Right lobe of liver (tissue), 6 donors: ENCODE measurements at regions not wholly inside any gene's neighbourhood (a gene's known extent, or its start where the extent isn't known, plus 50 kb on each side); places are given as distances from the start of the nearest gene placed in this dataset.

Source experiments
- ATAC-seq, 4 donors: fragments of 200-7000 bp; cut with Tn5 transposase; one replicate each; pipeline ENCODE4 v1.9.1; 2020; ENCODE audit warnings: mild to moderate bottlenecking in 4 of 4, moderate library complexity in 4 of 4
- DNase-seq, 3 donors: peaks; one replicate each; pipeline ENCODE4 v3.0.0-alpha.2; 2020
- H3K27ac ChIP-seq, 3 donors: fragments of 200-600 bp; one replicate each; pipeline ENCODE4 v1.8.0; 2022
- H3K27me3 ChIP-seq, 2 donors: fragments of 200-600 bp; one replicate each; pipeline ENCODE4 v1.8.0; 2022
- H3K36me3 ChIP-seq, 4 donors: fragments of 200-600 bp; sonication (generic) in 1 of 4; one replicate each; pipeline versions ENCODE4 v1.5.1 to v1.8.0; 2017 to 2022; ENCODE audit warnings: control low read depth in 1 of 4
- H3K4me1 ChIP-seq, 4 donors: fragments of 200-600 bp; sonication (generic) in 1 of 4; one replicate each; pipeline versions ENCODE4 v1.5.1 to v1.8.0; 2017 to 2022; ENCODE audit warnings: control low read depth in 1 of 4
- H3K4me3 ChIP-seq, 3 donors: fragments of 200-600 bp; one replicate each; pipeline ENCODE4 v1.8.0; 2022
- H3K9me3 ChIP-seq, 4 donors: fragments of 200-600 bp; sonication (generic) in 1 of 4; one replicate each; pipeline versions ENCODE4 v1.5.1 to v1.8.0; 2017 to 2022; ENCODE audit warnings: control low read depth in 1 of 4
- POLR2A ChIP-seq: fragments of 450-650 bp; IDR thresholded peaks from one replicate; pipeline ENCODE4 v1.6.1; 2017; ENCODE audit warnings: antibody characterized with exemption, mild to moderate bottlenecking
- WGBS: methylation state at CpG from one replicate; pipeline ENCODE4 v1.1.6; 2018; ENCODE audit warnings: low coverage, low lambda C conversion rate; ENCODE audit not compliant: insufficient coverage; ENCODE audit errors: missing lambda C conversion rate; 5-methylcytosine and 5-hydroxymethylcytosine counted together
- intact Hi-C, 2 donors: fragments of 100-400 bp; cut with DNase I; formaldehyde crosslinking; loops; one replicate each; pipeline versions ENCODE4 v1.11.2 to v1.14.1; 2022
- TF ChIP-seq, protein P1 (sequence below), 4 donors: fragments of 200-600 bp in 3 of 4; fragments of 450-650 bp in 1 of 4; IDR thresholded peaks; one replicate each; pipeline versions ENCODE4 v1.5.1 to v1.8.0; 2016 to 2022; ENCODE audit warnings: antibody characterized with exemption in 4 of 4, mild to moderate bottlenecking in 2 of 4
- donor health status: DM: no; HTN: yes; CAD: no.
- donor health status: DM: no; HTN: no; CAD: no.
- donor health status: DM: no; HTN: no; CAD: no.
- donor health status: DM: no; HTN: yes; CAD: no.
- donor health status: DM: no; HTN: yes; CAD: no.

DNA sequence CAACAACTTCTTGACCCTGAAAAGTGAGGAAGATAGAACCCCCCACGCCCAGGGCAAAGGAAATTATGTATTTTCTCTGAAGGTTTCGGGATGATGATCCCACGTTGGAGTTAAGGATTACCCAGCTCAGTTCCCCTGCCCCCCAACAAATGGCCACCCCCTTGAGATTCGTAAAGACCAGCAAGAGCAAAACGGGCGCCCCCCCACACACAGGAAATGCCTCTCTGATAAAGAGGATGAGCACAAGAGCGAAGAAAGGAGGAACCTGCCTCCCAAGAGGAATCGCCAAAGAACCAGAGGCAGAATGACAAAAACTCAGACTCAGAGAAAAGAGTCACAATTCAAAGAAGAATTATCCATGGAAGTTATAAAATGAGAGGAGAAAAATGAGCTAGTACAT is 576.9 kb downstream of the MATN1 start:
- intact Hi-C loops, result no loop called here
- H3K27me3 ChIP-seq, result no peaks in the 10 kb centered on the region
- H3K9me3 ChIP-seq, result no peaks in the 10 kb centered on the region
- WGBS, result 22% methylated on average over 8 of the region's 8 CpGs
- H3K4me1 ChIP-seq, result no peaks in the 10 kb centered on the region
- TF ChIP-seq POLR2A, result no peak
- TF ChIP-seq, protein P1, sequence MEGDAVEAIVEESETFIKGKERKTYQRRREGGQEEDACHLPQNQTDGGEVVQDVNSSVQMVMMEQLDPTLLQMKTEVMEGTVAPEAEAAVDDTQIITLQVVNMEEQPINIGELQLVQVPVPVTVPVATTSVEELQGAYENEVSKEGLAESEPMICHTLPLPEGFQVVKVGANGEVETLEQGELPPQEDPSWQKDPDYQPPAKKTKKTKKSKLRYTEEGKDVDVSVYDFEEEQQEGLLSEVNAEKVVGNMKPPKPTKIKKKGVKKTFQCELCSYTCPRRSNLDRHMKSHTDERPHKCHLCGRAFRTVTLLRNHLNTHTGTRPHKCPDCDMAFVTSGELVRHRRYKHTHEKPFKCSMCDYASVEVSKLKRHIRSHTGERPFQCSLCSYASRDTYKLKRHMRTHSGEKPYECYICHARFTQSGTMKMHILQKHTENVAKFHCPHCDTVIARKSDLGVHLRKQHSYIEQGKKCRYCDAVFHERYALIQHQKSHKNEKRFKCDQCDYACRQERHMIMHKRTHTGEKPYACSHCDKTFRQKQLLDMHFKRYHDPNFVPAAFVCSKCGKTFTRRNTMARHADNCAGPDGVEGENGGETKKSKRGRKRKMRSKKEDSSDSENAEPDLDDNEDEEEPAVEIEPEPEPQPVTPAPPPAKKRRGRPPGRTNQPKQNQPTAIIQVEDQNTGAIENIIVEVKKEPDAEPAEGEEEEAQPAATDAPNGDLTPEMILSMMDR (IDR thresholded peaks at IDR 0.05), result no peak
- H3K4me3 ChIP-seq, result no peak overlapping the region
- H3K36me3 ChIP-seq, result no peaks in the 10 kb centered on the region
- DNase-seq, result no peak
- no peak overlapping the region for H3K27ac ChIP-seq
- ATAC-seq, result no peak

DNA sequence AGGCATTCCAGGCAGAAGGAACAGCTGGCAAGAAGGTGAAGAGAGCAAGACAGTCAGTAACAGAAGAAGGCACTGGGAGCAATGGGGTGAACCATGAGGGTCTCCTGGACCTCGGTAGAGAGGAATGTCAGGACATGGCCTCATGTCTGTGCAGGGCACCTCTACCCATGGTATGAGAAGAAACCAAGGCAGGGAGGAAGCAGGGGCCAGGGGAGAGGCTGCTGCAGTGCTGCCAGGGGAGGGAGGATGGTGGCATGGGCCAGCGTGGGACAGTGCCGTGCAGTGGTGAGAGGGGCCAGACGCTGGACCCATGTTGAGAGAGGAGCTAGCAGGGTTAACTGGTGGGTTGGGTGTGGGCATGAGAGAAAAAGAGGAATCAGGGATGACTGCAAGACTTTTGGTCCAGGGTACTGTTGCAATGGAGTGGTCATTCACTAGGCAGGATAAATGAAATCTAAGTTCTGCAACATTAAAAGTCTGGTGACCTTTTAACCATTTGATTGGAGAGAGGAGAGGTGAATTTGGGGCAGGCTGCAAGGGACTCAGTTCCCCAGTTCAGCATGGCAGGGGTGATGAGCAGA is 577.6 kb downstream of the MATN1 start:
- no peaks in the 10 kb centered on the region for H3K27me3 ChIP-seq
- no peaks in the 10 kb centered on the region for H3K36me3 ChIP-seq
- H3K4me1 ChIP-seq, result no peaks in the 10 kb centered on the region
- no peak overlapping the region for H3K4me3 ChIP-seq
- TF ChIP-seq POLR2A, result no peak
- DNase-seq (no peak), ATAC-seq (no peak)
- 13% methylated on average over 1 of the region's 4 CpGs for WGBS
- H3K27ac ChIP-seq, result no peak overlapping the region
- intact Hi-C loops, result no loop called here
- H3K9me3 ChIP-seq, result no peaks in the 10 kb centered on the region

DNA sequence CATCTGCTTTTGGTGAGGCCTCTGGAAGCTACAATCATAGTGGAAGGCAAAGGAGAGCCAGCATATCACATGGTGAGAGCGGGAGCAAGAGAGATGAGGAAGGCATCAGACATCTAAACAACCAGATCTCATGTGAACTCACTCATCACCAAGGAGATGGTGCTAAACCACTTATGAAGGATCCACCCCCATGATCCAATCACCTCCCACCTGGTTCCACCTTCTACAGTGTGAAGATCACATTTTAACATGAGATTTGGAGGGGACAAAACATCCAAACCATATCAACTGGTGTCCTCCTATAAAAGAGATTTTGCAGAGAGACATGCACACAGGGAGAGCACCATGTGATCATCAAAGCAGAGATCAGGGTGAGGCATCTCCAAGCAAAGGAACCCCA is 578.6 kb downstream of the MATN1 start:
- no peak for ATAC-seq
- no CpG with 5 or more reads among the region's 1 CpG for whole genome bisulfite sequencing

DNA sequence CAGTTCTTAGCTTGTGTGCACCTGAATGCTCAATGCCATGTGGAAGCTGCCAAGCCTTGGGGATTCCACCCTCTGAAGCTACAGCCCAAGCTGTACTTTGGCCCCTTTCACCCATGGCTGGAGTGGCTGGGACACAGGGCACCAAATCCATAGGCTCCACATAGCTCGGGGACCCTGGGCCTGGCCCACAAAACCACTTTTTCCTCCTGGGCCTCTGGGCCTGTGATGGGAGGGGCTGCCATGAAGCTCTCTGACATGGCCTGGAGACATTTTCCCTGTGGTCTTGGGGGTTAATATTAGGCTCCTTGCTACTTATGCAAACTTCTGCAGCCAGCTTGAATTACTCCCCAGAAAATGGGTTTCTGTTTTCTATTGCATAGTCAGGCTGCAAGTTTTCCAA is 579.9 kb downstream of the MATN1 start:
- H3K27ac ChIP-seq, result no peak overlapping the region
- DNase-seq, result no peak
- H3K9me3 ChIP-seq, result no peaks in the 10 kb centered on the region
- intact Hi-C loops, result no loop called here
- no peaks in the 10 kb centered on the region for H3K36me3 ChIP-seq
- no peaks in the 10 kb centered on the region for H3K4me1 ChIP-seq
- no peak for ATAC-seq
- no peaks in the 10 kb centered on the region for H3K27me3 ChIP-seq
- no peak overlapping the region for H3K4me3 ChIP-seq
- TF ChIP-seq POLR2A, result no peak
- TF ChIP-seq, protein P1 (IDR thresholded peaks at IDR 0.05), result no peak
- no CpG with 5 or more reads among the region's 1 CpG for WGBS

More for the DNA sequence above, 578.6 kb downstream of the MATN1 start:
- intact Hi-C loops, result no loop called here
- no peaks in the 10 kb centered on the region for H3K4me1 ChIP-seq
- H3K36me3 ChIP-seq, result no peaks in the 10 kb centered on the region
- H3K27me3 ChIP-seq, result no peaks in the 10 kb centered on the region
- H3K4me3 ChIP-seq, result no peak overlapping the region
- no peak for TF ChIP-seq POLR2A
- TF ChIP-seq, protein P1 (IDR thresholded peaks at IDR 0.05), result no peak
- H3K9me3 ChIP-seq, result no peaks in the 10 kb centered on the region
- DNase-seq, result no peak
- H3K27ac ChIP-seq, result no peak overlapping the region

DNA sequence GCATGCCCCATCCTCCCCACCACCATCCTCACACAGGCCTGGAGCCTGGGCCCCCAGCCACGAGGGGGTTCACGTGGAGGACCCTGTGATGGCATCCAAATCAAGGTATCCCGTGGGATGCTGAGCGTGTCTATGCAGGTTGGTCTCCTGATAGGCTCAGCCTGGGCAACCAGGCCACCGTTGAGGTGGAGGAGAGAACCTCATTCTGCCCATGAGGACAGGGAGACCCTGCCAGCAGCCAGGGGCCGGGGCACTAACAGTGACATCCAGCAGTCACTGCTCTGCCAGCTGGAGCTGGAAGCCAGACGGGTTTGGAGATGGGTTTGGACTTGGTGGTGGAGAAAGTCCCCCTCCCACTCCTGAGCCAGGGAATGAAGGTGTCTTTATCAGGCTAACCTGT is 582.8 kb downstream of the MATN1 start:
- TF ChIP-seq, protein P1 (IDR thresholded peaks at IDR 0.05), result no peak
- TF ChIP-seq POLR2A, result no peak
- intact Hi-C loops, result no loop called here
- Histone ChIP-seq H3K4me1 (no peaks in the 10 kb centered on the region), H3K9me3 (no peaks in the 10 kb centered on the region), H3K27ac (no peak overlapping the region), H3K36me3 (no peaks in the 10 kb centered on the region), H3K4me3 (no peak overlapping the region), H3K27me3 (no peaks in the 10 kb centered on the region)
- no peak for DNase-seq
- WGBS, result 46% methylated on average over 3 of the region's 7 CpGs
- peak in 1 of 4 donors; percentile 19 for ATAC-seq
